ENCODE measurements at regions not wholly inside any gene's neighbourhood (a gene's known extent, or its start where the extent isn't known, plus 50 kb on each side); places are given as distances from the start of the nearest gene placed in this dataset.

DNA sequence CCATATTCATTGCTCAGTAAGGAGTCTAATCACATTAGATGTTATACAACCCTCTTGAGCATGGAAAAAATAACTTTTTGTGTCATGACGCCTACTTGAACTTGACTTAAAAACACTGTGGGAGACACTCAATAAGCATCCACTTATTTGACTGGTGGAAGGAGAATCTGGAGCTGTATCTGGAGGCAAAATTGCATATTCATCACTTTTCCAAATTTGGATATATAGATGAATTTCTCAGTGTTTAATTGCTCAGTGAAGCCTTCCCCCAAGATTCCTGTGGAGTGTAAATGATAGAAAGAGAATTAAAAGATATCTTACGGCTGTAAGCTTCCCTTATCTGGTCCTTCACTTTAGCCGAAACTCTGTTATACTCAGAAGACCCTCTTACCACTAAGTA lies 610.7 kb upstream of the ADGRL2 start:
- no peaks in the 10 kb centered on the region for H3K79me2 ChIP-seq (ENCODE audit: insufficient read depth, low read length)
- no peaks in the 10 kb centered on the region for H3K9me2 ChIP-seq (replicated peaks; ENCODE audit: insufficient read depth, low read length)
- no peaks in the 10 kb centered on the region for H3K9me3 ChIP-seq (ENCODE audit: insufficient read depth, low read length)
- no peaks in the 10 kb centered on the region for H3K27me3 ChIP-seq (ENCODE audit: low read length)
- H4K20me1 ChIP-seq (ENCODE audit: low read depth, low read length) = no peaks in the 10 kb centered on the region
- TF ChIP-seq EZH2phosphoT487 (conservative IDR thresholded peaks at IDR 0.05; ENCODE audit: low read length) = no peak
- TF ChIP-seq, protein P1, sequence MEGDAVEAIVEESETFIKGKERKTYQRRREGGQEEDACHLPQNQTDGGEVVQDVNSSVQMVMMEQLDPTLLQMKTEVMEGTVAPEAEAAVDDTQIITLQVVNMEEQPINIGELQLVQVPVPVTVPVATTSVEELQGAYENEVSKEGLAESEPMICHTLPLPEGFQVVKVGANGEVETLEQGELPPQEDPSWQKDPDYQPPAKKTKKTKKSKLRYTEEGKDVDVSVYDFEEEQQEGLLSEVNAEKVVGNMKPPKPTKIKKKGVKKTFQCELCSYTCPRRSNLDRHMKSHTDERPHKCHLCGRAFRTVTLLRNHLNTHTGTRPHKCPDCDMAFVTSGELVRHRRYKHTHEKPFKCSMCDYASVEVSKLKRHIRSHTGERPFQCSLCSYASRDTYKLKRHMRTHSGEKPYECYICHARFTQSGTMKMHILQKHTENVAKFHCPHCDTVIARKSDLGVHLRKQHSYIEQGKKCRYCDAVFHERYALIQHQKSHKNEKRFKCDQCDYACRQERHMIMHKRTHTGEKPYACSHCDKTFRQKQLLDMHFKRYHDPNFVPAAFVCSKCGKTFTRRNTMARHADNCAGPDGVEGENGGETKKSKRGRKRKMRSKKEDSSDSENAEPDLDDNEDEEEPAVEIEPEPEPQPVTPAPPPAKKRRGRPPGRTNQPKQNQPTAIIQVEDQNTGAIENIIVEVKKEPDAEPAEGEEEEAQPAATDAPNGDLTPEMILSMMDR (IDR thresholded peaks at IDR 0.05; ENCODE audit: insufficient read depth, low read length, poor library complexity, severe bottlenecking) = no peak
- no peak overlapping the region for H2AFZ ChIP-seq (ENCODE audit: low read depth, low read length, severe bottlenecking)
- no peak overlapping the region for H3K9ac ChIP-seq (ENCODE audit: low read length)
- H3K4me3 ChIP-seq (ENCODE audit: insufficient read depth, low read length, poor library complexity, severe bottlenecking) = no peak overlapping the region
- no peaks in the 10 kb centered on the region for H3K36me3 ChIP-seq (ENCODE audit: low read length)
- H3F3A ChIP-seq (ENCODE audit: insufficient read depth) = no peaks in the 10 kb centered on the region
- H3K4me2 ChIP-seq (ENCODE audit: low read depth, low read length, poor library complexity, severe bottlenecking) = no peak overlapping the region
- no peak overlapping the region for H3K27ac ChIP-seq (ENCODE audit: low read depth, low read length)

DNA sequence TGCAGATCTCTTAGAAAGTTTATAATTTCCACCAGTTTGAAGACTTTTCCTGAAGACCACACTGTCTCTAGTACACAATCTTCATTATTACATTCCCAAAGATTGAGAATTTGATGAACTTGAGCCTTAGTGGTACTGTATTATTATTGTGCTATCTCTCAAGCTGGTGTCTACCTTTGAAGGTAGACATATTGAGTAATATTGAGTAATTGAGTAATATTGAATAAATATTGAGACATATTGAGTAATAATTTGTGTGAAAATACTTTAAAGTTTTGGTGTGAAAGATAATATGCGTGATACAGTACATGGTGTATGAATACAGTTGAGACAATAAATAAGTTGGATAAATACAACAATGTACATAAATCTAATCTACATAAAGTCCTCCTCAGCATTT lies 613.1 kb upstream of the ADGRL2 start:
- Histone ChIP-seq H3K9me2 (replicated peaks; ENCODE audit: insufficient read depth, low read length) (no peaks in the 10 kb centered on the region), H3K27ac (ENCODE audit: low read depth, low read length) (no peak overlapping the region), H3K4me3 (ENCODE audit: insufficient read depth, low read length, poor library complexity, severe bottlenecking) (no peak overlapping the region), H3F3A (ENCODE audit: insufficient read depth) (no peaks in the 10 kb centered on the region), H3K79me2 (ENCODE audit: insufficient read depth, low read length) (no peaks in the 10 kb centered on the region), H3K9ac (ENCODE audit: low read length) (no peak overlapping the region), H3K27me3 (ENCODE audit: low read length) (no peaks in the 10 kb centered on the region), H2AFZ (ENCODE audit: low read depth, low read length, severe bottlenecking) (no peak overlapping the region), H3K36me3 (ENCODE audit: low read length) (no peaks in the 10 kb centered on the region), H3K9me3 (ENCODE audit: insufficient read depth, low read length) (no peaks in the 10 kb centered on the region), H3K4me2 (ENCODE audit: low read depth, low read length, poor library complexity, severe bottlenecking) (no peak overlapping the region), H4K20me1 (ENCODE audit: low read depth, low read length) (no peaks in the 10 kb centered on the region)
- TF ChIP-seq EZH2phosphoT487 (conservative IDR thresholded peaks at IDR 0.05; ENCODE audit: low read length) = no peak
- TF ChIP-seq, protein P1 (IDR thresholded peaks at IDR 0.05; ENCODE audit: insufficient read depth, low read length, poor library complexity, severe bottlenecking) = no peak

DNA sequence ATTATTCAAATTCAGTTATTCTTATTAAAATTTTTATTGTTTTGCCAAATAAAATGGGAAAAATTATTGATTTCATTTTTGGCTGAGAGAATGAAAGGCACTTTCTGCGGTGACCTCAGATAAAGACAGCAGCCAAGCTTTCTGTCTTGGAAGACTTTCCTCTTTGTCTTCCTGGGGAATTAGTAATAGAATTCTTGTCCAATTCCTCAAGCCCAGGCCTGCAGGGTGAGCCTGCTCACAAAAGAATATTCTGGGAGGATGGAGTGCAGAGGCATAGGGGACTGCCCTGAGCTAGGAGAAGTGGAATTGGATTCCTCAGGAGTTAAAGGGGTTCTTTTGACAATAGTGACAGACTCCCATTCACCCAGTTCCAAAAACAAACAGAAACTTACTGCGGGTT lies 614.5 kb upstream of the ADGRL2 start:
- Histone ChIP-seq H3K79me2 (ENCODE audit: insufficient read depth, low read length) (no peaks in the 10 kb centered on the region), H3K4me2 (ENCODE audit: low read depth, low read length, poor library complexity, severe bottlenecking) (no peak overlapping the region), H3K36me3 (ENCODE audit: low read length) (no peaks in the 10 kb centered on the region), H4K20me1 (ENCODE audit: low read depth, low read length) (no peaks in the 10 kb centered on the region), H2AFZ (ENCODE audit: low read depth, low read length, severe bottlenecking) (no peak overlapping the region), H3K27me3 (ENCODE audit: low read length) (no peaks in the 10 kb centered on the region), H3K9me2 (replicated peaks; ENCODE audit: insufficient read depth, low read length) (no peaks in the 10 kb centered on the region), H3K9ac (ENCODE audit: low read length) (no peak overlapping the region), H3F3A (ENCODE audit: insufficient read depth) (no peaks in the 10 kb centered on the region), H3K4me3 (ENCODE audit: insufficient read depth, low read length, poor library complexity, severe bottlenecking) (no peak overlapping the region), H3K9me3 (ENCODE audit: insufficient read depth, low read length) (no peaks in the 10 kb centered on the region), H3K27ac (ENCODE audit: low read depth, low read length) (no peak overlapping the region)
- TF ChIP-seq EZH2phosphoT487 (conservative IDR thresholded peaks at IDR 0.05; ENCODE audit: low read length) = no peak
- TF ChIP-seq, protein P1 (IDR thresholded peaks at IDR 0.05; ENCODE audit: insufficient read depth, low read length, poor library complexity, severe bottlenecking) = no peak

Measured in SU-DHL-6 (cell line).